GM18870 (cell line): ENCODE measurements at regions not wholly inside any gene's neighbourhood (a gene's known extent, or its start where the extent isn't known, plus 50 kb on each side); places are given as distances from the start of the nearest gene placed in this dataset.
"Not testable (repeated sequence)": the region's sequence is repeated elsewhere in the genome, so short reads cannot be mapped to it uniquely, and the experiment has no call there.

Experiments used
- ATAC-seq: cut with Tn5 transposase; IDR thresholded peaks from one replicate; pipeline ENCODE4 v1.9.1; 2021; ENCODE audit warnings: moderate library complexity; ENCODE audit not compliant: unreplicated experiment

- ATAC-seq: no peak
These were observed 365.3 kb upstream of the ZNF32 start for GRCh38 chr10:44013981-44014380.

GRCh38 chr10:44012921-44013320, 364.2 kb upstream of the ZNF32 start:
- ATAC-seq: no peak

GRCh38 chr10:44011603-44011981, 362.9 kb upstream of the ZNF32 start:
- ATAC-seq: no peak

GRCh38 chr10:44010873-44011602, 362.4 kb upstream of the ZNF32 start:
- peak; percentile 85 for ATAC-seq

GRCh38 chr10:44009891-44010632, 361.4 kb upstream of the ZNF32 start:
- no peak for ATAC-seq

GRCh38 chr10:44008917-44009709, 360.4 kb upstream of the ZNF32 start:
- no peak for ATAC-seq

GRCh38 chr10:44008270-44008916, 359.7 kb upstream of the ZNF32 start:
- ATAC-seq: peak; percentile 46

- no peak for ATAC-seq
These were observed 358.1 kb upstream of the ZNF32 start for GRCh38 chr10:44006771-44007170.

- no peak for ATAC-seq
These were observed 357.1 kb upstream of the ZNF32 start for GRCh38 chr10:44005788-44006099.

- ATAC-seq: no peak
These were observed 356.5 kb upstream of the ZNF32 start for GRCh38 chr10:44004913-44005787.

- ATAC-seq: no peak
These were observed 349.5 kb upstream of the ZNF32 start for GRCh38 chr10:43998021-43998809.

- no peak for ATAC-seq
These were observed 348.6 kb upstream of the ZNF32 start for GRCh38 chr10:43997330-43997729.

- no peak for ATAC-seq
These were observed 345.9 kb upstream of the ZNF32 start for GRCh38 chr10:43994539-43994938.

GRCh38 chr10:43992816-43993215, 344.1 kb upstream of the ZNF32 start:
- not testable (repeated sequence) for ATAC-seq

GRCh38 chr10:43986374-43986773, 337.7 kb upstream of the ZNF32 start:
- ATAC-seq: no peak

- no peak for ATAC-seq
These were observed 337.3 kb upstream of the ZNF32 start for GRCh38 chr10:43985941-43986340.

GRCh38 chr10:43983856-43984271, 335.2 kb upstream of the ZNF32 start:
- ATAC-seq: no peak

- no peak for ATAC-seq
These were observed 334.7 kb upstream of the ZNF32 start for GRCh38 chr10:43983405-43983804.

- no peak for ATAC-seq
These were observed 333.6 kb upstream of the ZNF32 start for GRCh38 chr10:43982250-43982649.

- no peak for ATAC-seq
These were observed 333.0 kb upstream of the ZNF32 start for GRCh38 chr10:43981696-43982095.
